H1 (cell line): ENCODE measurements at regions not wholly inside any gene's neighbourhood (a gene's known extent, or its start where the extent isn't known, plus 50 kb on each side); places are given as distances from the start of the nearest gene placed in this dataset.

ENCODE experiments used
- CBX8 ChIP-seq: fragments of 300-800, 300-1000 bp; sonication (generic); IDR thresholded peaks from 2 replicates; pipeline ENCODE4 v1.7.1; 2016; ENCODE audit warnings: low read depth, low read length, borderline replicate concordance
- EGR1 ChIP-seq: IDR thresholded peaks from 2 replicates; pipeline ENCODE4 v1.6.1; 2011; ENCODE audit warnings: low read depth, low read length, borderline replicate concordance
- MAX ChIP-seq: IDR thresholded peaks from 2 replicates; pipeline ENCODE4 v1.6.1; 2012; ENCODE audit warnings: inconsistent platforms
- RNF2 ChIP-seq: fragments of 200-900, 300-1000 bp; sonication (generic); IDR thresholded peaks from 2 replicates; pipeline ENCODE4 v1.7.1; 2016; ENCODE audit warnings: borderline replicate concordance, low read depth, mild to moderate bottlenecking, antibody characterized with exemption, low read length; ENCODE audit not compliant: poor library complexity, severe bottlenecking; ENCODE audit errors: missing control alignments
- SAP30 ChIP-seq: fragments of 300-600 bp; sonication (generic); IDR thresholded peaks from 2 replicates; pipeline ENCODE4 v1.7.1; 2012; ENCODE audit warnings: low read length, moderate library complexity, mild to moderate bottlenecking, inconsistent platforms; ENCODE audit not compliant: insufficient read depth, insufficient replicate concordance
- SIN3A ChIP-seq, 2 experiments: IDR thresholded peaks in 1 of 2; conservative IDR thresholded peaks in 1 of 2; 2 replicates each; pipeline ENCODE4 v1.6.1; 2011 to 2012; ENCODE audit warnings: low read length in 2 of 2, improper control_type of control experiment in 1 of 2, low read depth in 1 of 2, mild to moderate bottlenecking in 1 of 2
- TF ChIP-seq, protein P1 (sequence below), 3 experiments: IDR thresholded peaks; 1 replicate in 2 of 3; 2 replicates in 1 of 3; pipeline versions ENCODE4 v1.5.1 to v1.6.1; 2011; ENCODE audit warnings: low read length in 3 of 3, mild to moderate bottlenecking in 3 of 3, inconsistent platforms in 2 of 3, low read depth in 1 of 3, moderate library complexity in 1 of 3; ENCODE audit not compliant: insufficient read depth in 1 of 3; ENCODE audit errors: control extremely low read depth in 1 of 3

DNA sequence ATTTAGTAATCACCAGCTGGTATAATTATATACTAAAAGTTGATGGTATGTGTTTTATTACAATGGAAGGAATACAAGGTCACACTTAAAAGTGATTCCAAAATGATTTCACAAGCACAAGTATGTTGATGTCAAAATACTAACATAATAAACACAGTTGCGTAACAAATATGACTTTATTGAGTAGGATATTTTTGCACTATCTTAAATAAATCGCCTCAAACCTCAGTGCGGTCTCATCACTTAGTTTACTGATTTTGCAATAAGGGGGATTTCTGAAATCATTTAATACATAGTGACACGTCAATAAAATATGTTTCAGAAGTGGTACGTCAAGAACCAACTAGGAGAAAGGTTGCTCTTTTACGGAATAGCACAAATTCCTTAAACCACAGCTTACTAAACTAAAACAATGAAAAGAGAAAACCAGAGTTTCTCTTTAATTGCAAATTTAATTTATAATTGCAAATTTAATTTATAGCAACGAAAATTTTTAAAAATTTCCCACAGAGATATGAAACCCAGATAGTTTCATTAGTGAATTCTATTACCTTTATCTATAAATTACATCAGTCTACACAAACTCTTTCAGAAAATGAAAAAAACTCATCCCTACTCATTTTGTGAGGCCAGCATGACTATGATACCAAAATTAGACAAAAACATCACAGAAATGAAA is 304.0 kb upstream of the REG3G start (continued):
- TF ChIP-seq, protein P1, sequence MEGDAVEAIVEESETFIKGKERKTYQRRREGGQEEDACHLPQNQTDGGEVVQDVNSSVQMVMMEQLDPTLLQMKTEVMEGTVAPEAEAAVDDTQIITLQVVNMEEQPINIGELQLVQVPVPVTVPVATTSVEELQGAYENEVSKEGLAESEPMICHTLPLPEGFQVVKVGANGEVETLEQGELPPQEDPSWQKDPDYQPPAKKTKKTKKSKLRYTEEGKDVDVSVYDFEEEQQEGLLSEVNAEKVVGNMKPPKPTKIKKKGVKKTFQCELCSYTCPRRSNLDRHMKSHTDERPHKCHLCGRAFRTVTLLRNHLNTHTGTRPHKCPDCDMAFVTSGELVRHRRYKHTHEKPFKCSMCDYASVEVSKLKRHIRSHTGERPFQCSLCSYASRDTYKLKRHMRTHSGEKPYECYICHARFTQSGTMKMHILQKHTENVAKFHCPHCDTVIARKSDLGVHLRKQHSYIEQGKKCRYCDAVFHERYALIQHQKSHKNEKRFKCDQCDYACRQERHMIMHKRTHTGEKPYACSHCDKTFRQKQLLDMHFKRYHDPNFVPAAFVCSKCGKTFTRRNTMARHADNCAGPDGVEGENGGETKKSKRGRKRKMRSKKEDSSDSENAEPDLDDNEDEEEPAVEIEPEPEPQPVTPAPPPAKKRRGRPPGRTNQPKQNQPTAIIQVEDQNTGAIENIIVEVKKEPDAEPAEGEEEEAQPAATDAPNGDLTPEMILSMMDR (IDR thresholded peaks at IDR 0.05; ENCODE audit: control extremely low read depth in 1 of 3, insufficient read depth in 1 of 3, low read depth in 1 of 3, low read length in 3 of 3) = no peak
- TF ChIP-seq CBX8 (no peak), EGR1 (no peak), MAX (no peak), SAP30 (no peak), SIN3A (conservative IDR thresholded peaks at IDR 0.05 in 1 of 2, IDR thresholded peaks at IDR 0.05 in 1 of 2; ENCODE audit: low read depth in 1 of 2, low read length in 2 of 2) (no peak), RNF2 (no peak)
